Muscle of back (tissue), 3 donors: ENCODE measurements at regions not wholly inside any gene's neighbourhood (a gene's known extent, or its start where the extent isn't known, plus 50 kb on each side); places are given as distances from the start of the nearest gene placed in this dataset.

ENCODE experiments used
- DNase-seq, 3 donors: peaks; one replicate each; pipeline versions ENCODE4 v3.0.0 to v3.0.0-alpha.2; 2013

DNA sequence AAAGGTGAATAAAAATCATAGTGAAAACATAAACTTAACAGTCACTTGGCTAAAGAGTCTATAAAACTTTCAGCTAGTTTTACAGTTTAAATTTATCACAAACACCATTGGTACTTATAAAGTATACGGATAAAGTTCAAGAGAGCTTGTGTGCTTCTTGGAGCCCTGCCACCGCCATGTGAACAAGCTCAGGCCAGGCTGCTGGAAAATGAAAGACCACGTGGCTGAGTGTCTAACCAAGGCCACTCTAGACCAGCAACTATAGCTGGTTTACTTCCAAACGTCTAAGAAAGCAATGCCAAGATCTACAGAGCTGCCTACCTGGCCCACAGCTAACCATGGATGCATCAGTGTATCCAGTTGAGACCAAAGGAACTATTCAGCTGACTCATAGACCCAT, 66.3 kb upstream of the API5 start:
- peak in 1 of 3 donors; percentile 39 for DNase-seq

DNA sequence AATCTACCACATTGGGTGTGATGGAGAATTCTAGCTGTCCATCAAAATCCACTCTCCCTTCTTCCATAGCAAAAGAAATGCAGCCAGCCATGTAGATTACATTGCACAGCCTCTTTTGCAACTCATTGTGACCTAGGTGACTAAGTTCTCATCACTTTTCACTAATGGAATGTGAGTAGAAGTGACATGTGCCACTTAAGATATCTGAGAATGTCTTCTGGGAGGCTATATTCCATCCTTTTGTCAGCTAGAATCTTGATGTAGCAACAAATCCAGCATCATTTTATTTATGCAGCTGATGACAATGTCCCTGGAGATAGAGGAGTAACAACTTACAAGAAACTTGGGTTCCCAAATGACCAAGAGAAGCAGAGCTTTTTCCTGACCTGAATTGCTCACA, 61.5 kb upstream of the API5 start:
- no peak for DNase-seq

DNA sequence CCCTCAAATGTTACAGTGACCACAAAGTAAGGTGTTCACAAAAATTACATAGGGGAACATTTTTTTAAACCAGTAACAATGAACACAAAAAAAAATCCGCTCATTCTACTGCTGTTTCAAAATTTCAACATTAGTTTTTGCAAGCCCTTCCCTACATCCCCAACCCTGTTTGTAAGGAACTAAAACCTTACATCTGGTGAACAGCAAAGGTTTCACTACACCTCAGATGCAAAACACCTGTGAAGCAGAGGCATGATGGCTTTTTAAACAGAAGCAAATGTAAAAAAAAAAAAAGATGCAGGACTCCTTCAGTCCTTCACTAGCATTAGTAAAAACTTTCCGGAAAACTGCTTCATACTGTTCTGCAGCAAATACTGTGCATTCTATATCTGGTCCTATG, 50.0 kb upstream of the API5 start:
- no peak for DNase-seq
